CD14-positive monocyte (primary cell): ENCODE measurements at regions not wholly inside any gene's neighbourhood (a gene's known extent, or its start where the extent isn't known, plus 50 kb on each side); places are given as distances from the start of the nearest gene placed in this dataset.

Experiments
- DNase-seq, 3 donors: peaks; one replicate each; pipeline ENCODE4 v3.0.0-alpha.2; 2011 to 2022
- H2AFZ ChIP-seq: 2 replicates; pipeline ENCODE4 v1.6.0; 2012; ENCODE audit warnings: mild to moderate bottlenecking, low read depth, low read length, inconsistent platforms; ENCODE audit not compliant: insufficient read depth, poor library complexity, severe bottlenecking
- H3K27ac ChIP-seq, 2 donors: 1 replicate in 1 of 2; 2 replicates in 1 of 2; pipeline ENCODE4 v1.5.1; 2012 to 2013; ENCODE audit warnings: low read length in 2 of 2, control low read depth in 1 of 2, inconsistent platforms in 1 of 2, low read depth in 1 of 2, mild to moderate bottlenecking in 1 of 2
- H3K27me3 ChIP-seq, 2 donors: one replicate each; pipeline versions ENCODE4 v1.6.0 to v1.6.1; 2011 to 2013; ENCODE audit warnings: low read length in 2 of 2; ENCODE audit not compliant: control insufficient read depth in 2 of 2, insufficient read depth in 2 of 2
- H3K36me3 ChIP-seq, 2 donors: replicated peaks in 1 of 2; 1 replicate in 1 of 2; 2 replicates in 1 of 2; pipeline versions ENCODE4 v1.5.1 to v1.6.1; 2012 to 2013; ENCODE audit warnings: low read length in 2 of 2, control low read depth in 1 of 2, inconsistent platforms in 1 of 2, mild to moderate bottlenecking in 1 of 2; ENCODE audit not compliant: insufficient read depth in 2 of 2, control insufficient read depth in 1 of 2
- H3K4me1 ChIP-seq, 2 donors: 1 replicate in 1 of 2; 2 replicates in 1 of 2; pipeline versions ENCODE4 v1.5.1 to v1.6.1; 2012 to 2013; ENCODE audit warnings: low read length in 2 of 2, control low read depth in 1 of 2, inconsistent platforms in 1 of 2, mild to moderate bottlenecking in 1 of 2, moderate library complexity in 1 of 2; ENCODE audit not compliant: insufficient read depth in 2 of 2, control insufficient read depth in 1 of 2
- H3K4me2 ChIP-seq: replicated peaks from 2 replicates; pipeline ENCODE3; 2012; ENCODE audit warnings: low read length, moderate library complexity, mild to moderate bottlenecking; ENCODE audit not compliant: poor library complexity, severe bottlenecking; ENCODE audit errors: extremely low read depth
- H3K4me3 ChIP-seq, 3 experiments: fragments of 200-600 bp in 1 of 3; sonication (generic) in 1 of 3; replicated peaks in 1 of 3; 1 replicate in 2 of 3; 2 replicates in 1 of 3; pipeline ENCODE4 v1.5.1; 2011 to 2013; ENCODE audit warnings: low read length in 3 of 3, mild to moderate bottlenecking in 3 of 3, control low read depth in 2 of 3, low read depth in 2 of 3, inconsistent platforms in 1 of 3, moderate library complexity in 1 of 3
- H3K79me2 ChIP-seq: 2 replicates; pipeline ENCODE4 v1.6.0; 2012; ENCODE audit warnings: mild to moderate bottlenecking, control low read depth, inconsistent platforms, low read length, moderate library complexity; ENCODE audit not compliant: insufficient read depth
- H3K9ac ChIP-seq: 2 replicates; pipeline ENCODE4 v1.6.0; 2017; ENCODE audit warnings: low read length, mild to moderate bottlenecking; ENCODE audit not compliant: insufficient read depth, poor library complexity, severe bottlenecking
- H3K9me3 ChIP-seq, 2 donors: replicated peaks in 1 of 2; 1 replicate in 1 of 2; 2 replicates in 1 of 2; pipeline versions ENCODE4 v1.5.1 to v1.6.1; 2012 to 2013; ENCODE audit warnings: low read length in 2 of 2, control low read depth in 1 of 2; ENCODE audit not compliant: control insufficient read depth in 1 of 2, insufficient read depth in 1 of 2
- H4K20me1 ChIP-seq: 2 replicates; pipeline ENCODE4 v1.6.0; 2012; ENCODE audit warnings: mild to moderate bottlenecking, low read length, control low read depth, moderate library complexity; ENCODE audit not compliant: insufficient read depth
- H3K27ac Mint-ChIP-seq, 7 donors: one replicate each; pipeline ENCODE4 v1.8.0; 2020; ENCODE audit warnings: mild to moderate bottlenecking in 7 of 7, mixed read lengths in 7 of 7, moderate library complexity in 6 of 7, inconsistent platforms in 2 of 7
- H3K27me3 Mint-ChIP-seq, 3 donors: one replicate each; pipeline ENCODE4 v1.8.0; 2021 to 2022; ENCODE audit warnings: low read depth in 3 of 3, mild to moderate bottlenecking in 3 of 3, mixed read lengths in 3 of 3, moderate library complexity in 3 of 3, inconsistent platforms in 1 of 3
- H3K36me3 Mint-ChIP-seq, 2 donors: one replicate each; pipeline ENCODE4 v1.8.0; 2020; ENCODE audit warnings: mixed read lengths in 2 of 2, inconsistent platforms in 1 of 2, mild to moderate bottlenecking in 1 of 2
- H3K4me1 Mint-ChIP-seq: one replicate; pipeline ENCODE4 v1.8.0; 2020; ENCODE audit warnings: mild to moderate bottlenecking, mixed read lengths
- H3K4me3 Mint-ChIP-seq, 2 donors: one replicate each; pipeline ENCODE4 v1.8.0; 2020; ENCODE audit warnings: mild to moderate bottlenecking in 2 of 2, mixed read lengths in 2 of 2, moderate library complexity in 1 of 2
- H3K9me3 Mint-ChIP-seq, 7 donors: one replicate each; pipeline ENCODE4 v1.8.0; 2020 to 2022; ENCODE audit warnings: mixed read lengths in 7 of 7, mild to moderate bottlenecking in 6 of 7, moderate library complexity in 6 of 7, inconsistent platforms in 2 of 7
- CTCF ChIP-seq: fragments of 200-600 bp; IDR thresholded peaks from one replicate; pipeline ENCODE4 v1.8.0; 2022; ENCODE audit warnings: antibody characterized with exemption, mild to moderate bottlenecking
- WGBS: methylation state at CpG from one replicate; pipeline ENCODE4 v1.1.5; 2013; ENCODE audit warnings: missing lambda C conversion rate; ENCODE audit not compliant: insufficient coverage; 5-methylcytosine and 5-hydroxymethylcytosine counted together
- intact Hi-C, 2 donors: fragments of 100-400 bp; cut with micrococcal nuclease; formaldehyde crosslinking; loops; one replicate each; pipeline versions ENCODE4 v1.15.0 to v1.15.1; 2023

GRCh38 chr4:125801373-125801772, 486.6 kb downstream of the FAT4 start:
- no peak overlapping the region for H3K4me2 ChIP-seq

GRCh38 chr4:125801924-125802323, 487.2 kb downstream of the FAT4 start:
- H3K36me3 Mint-ChIP-seq: no peaks in the 10 kb centered on the region
- Histone ChIP-seq H3K27me3 (no peaks in the 10 kb centered on the region), H2AFZ (no peak overlapping the region), H3K79me2 (no peaks in the 10 kb centered on the region), H3K4me2 (no peak overlapping the region), H3K4me1 (no peaks in the 10 kb centered on the region), H4K20me1 (no peaks in the 10 kb centered on the region), H3K9ac (no peak overlapping the region), H3K27ac (no peak overlapping the region), H3K4me3 (no peak overlapping the region), H3K9me3 (no peaks in the 10 kb centered on the region), H3K36me3 (no peaks in the 10 kb centered on the region)
- no peak for TF ChIP-seq CTCF
- no peak overlapping the region for H3K27ac Mint-ChIP-seq
- WGBS: no CpG with 5 or more reads among the region's 1 CpG
- H3K4me3 Mint-ChIP-seq: no peak overlapping the region
- H3K27me3 Mint-ChIP-seq: peaks cover 0 to 1% (median 0%) of the 10 kb centered on the region in 3 donors
- no peak for DNase-seq
- H3K4me1 Mint-ChIP-seq: no peaks in the 10 kb centered on the region
- peaks cover 0 to 6% (median 2%) of the 10 kb centered on the region in 7 donors for H3K9me3 Mint-ChIP-seq
- intact Hi-C loops: no loop called here

More at GRCh38 chr4:125801373-125801772, 486.6 kb downstream of the FAT4 start:
- Mint-ChIP-seq H3K27ac (no peak overlapping the region), H3K27me3 (peaks cover 0 to 1% (median 0%) of the 10 kb centered on the region in 3 donors), H3K4me1 (no peaks in the 10 kb centered on the region), H3K4me3 (no peak overlapping the region), H3K36me3 (no peaks in the 10 kb centered on the region), H3K9me3 (peaks cover 0 to 4% (median 2%) of the 10 kb centered on the region in 7 donors)
- DNase-seq: no peak
- Histone ChIP-seq H3K9me3 (no peaks in the 10 kb centered on the region), H3K27me3 (no peaks in the 10 kb centered on the region), H3K4me1 (no peaks in the 10 kb centered on the region), H3K4me3 (no peak overlapping the region), H3K9ac (no peak overlapping the region), H3K27ac (no peak overlapping the region), H4K20me1 (no peaks in the 10 kb centered on the region), H2AFZ (no peak overlapping the region), H3K79me2 (no peaks in the 10 kb centered on the region), H3K36me3 (no peaks in the 10 kb centered on the region)
- no CpG with 5 or more reads among the region's 4 CpGs for WGBS
- no peak for TF ChIP-seq CTCF
- intact Hi-C loops: no loop called here
